Erythroblast (primary cell): ENCODE measurements at regions not wholly inside any gene's neighbourhood (a gene's known extent, or its start where the extent isn't known, plus 50 kb on each side); places are given as distances from the start of the nearest gene placed in this dataset.

Experiments
- GATA1 ChIP-seq: IDR thresholded peaks from 2 replicates; pipeline ENCODE4 v1.6.1; 2011; ENCODE audit warnings: low read depth, mild to moderate bottlenecking, control low read depth, low read length, moderate library complexity
- POLR2A ChIP-seq: IDR thresholded peaks from 2 replicates; pipeline ENCODE4 v1.6.1; 2011; ENCODE audit warnings: mild to moderate bottlenecking, low read length

- no peak for TF ChIP-seq POLR2A
- TF ChIP-seq GATA1 = no peak
Observed at GRCh38 chr13:59471106-59471505, 692.6 kb downstream of the DIAPH3 start.
